ENCODE measurements at regions not wholly inside any gene's neighbourhood (a gene's known extent, or its start where the extent isn't known, plus 50 kb on each side); places are given as distances from the start of the nearest gene placed in this dataset.
"Not testable (repeated sequence)": the region's sequence is repeated elsewhere in the genome, so short reads cannot be mapped to it uniquely, and the experiment has no call there.

GRCh38 chr9:79477955-79478771 lies 93.6 kb upstream of the TLE4 start:
- no peak for DNase-seq (ENCODE audit: low read depth in 1 of 2, low spot score in 1 of 2)

GRCh38 chr9:79480639-79481038 lies 91.1 kb upstream of the TLE4 start:
- no peak for DNase-seq (ENCODE audit: low read depth in 1 of 2, low spot score in 1 of 2)

GRCh38 chr9:79481846-79482477 lies 89.8 kb upstream of the TLE4 start:
- DNase-seq (ENCODE audit: low read depth in 1 of 2, low spot score in 1 of 2): no peak

GRCh38 chr9:79485258-79485657 lies 86.5 kb upstream of the TLE4 start:
- DNase-seq (ENCODE audit: low read depth in 1 of 2, low spot score in 1 of 2): no peak

- no peak for DNase-seq (ENCODE audit: low read depth in 1 of 2, low spot score in 1 of 2)
These were observed 82.3 kb upstream of the TLE4 start for GRCh38 chr9:79489261-79490000.

- DNase-seq (ENCODE audit: low read depth in 1 of 2, low spot score in 1 of 2): no peak
These were observed 81.0 kb upstream of the TLE4 start for GRCh38 chr9:79490657-79491248.

- no peak for DNase-seq (ENCODE audit: low read depth in 1 of 2, low spot score in 1 of 2)
These were observed 79.4 kb upstream of the TLE4 start for GRCh38 chr9:79492092-79493009.

GRCh38 chr9:79500196-79500864 lies 71.4 kb upstream of the TLE4 start:
- not testable (repeated sequence) for DNase-seq (ENCODE audit: low read depth in 1 of 2, low spot score in 1 of 2)

GRCh38 chr9:79501546-79501945 lies 70.2 kb upstream of the TLE4 start:
- DNase-seq (ENCODE audit: low read depth in 1 of 2, low spot score in 1 of 2): no peak

GRCh38 chr9:79507801-79508200 lies 64.0 kb upstream of the TLE4 start:
- DNase-seq (ENCODE audit: low read depth in 1 of 2, low spot score in 1 of 2): no peak

- no peak for DNase-seq (ENCODE audit: low read depth in 1 of 2, low spot score in 1 of 2)
These were observed 59.5 kb upstream of the TLE4 start for GRCh38 chr9:79512251-79512650.

Measured in activated T-helper 1 cell treated with anti-CD3 and anti-CD28 coated beads, Interleukin-2, amount 50 U/mL, for 16 hours (primary cell).